ENCODE measurements at regions not wholly inside any gene's neighbourhood (a gene's known extent, or its start where the extent isn't known, plus 50 kb on each side); places are given as distances from the start of the nearest gene placed in this dataset.

DNA sequence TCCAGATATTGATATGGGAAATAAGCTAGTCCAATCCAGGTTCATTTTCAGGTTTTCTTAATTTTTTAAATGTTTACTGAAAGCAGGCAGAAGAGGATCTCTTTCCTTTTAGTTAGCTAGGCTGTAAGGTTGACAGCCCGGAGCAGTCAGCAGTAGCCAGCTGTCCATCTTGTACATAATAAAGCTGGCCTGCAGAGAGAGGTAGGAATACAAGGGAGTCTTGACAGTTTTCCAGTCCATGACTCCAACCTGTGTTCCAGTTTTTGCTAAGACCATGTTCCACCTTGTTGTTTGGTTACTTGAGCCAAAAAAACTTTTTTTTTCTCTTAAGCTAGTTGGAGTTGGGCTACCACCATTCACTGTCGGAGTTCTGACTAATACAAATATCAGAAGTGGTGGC, 402.7 kb upstream of the TEX13C start:
- no peak overlapping the region for H3K4me3 ChIP-seq (ENCODE audit: extremely low read depth in 1 of 4, insufficient read depth in 2 of 4, low read depth in 3 of 4, low read length in 4 of 4)
- H3K4me2 ChIP-seq (ENCODE audit: insufficient read depth in 1 of 2, low read depth in 2 of 2, low read length in 2 of 2) = no peak overlapping the region
- H3K9ac ChIP-seq (replicated peaks in 1 of 4; ENCODE audit: extremely low read depth in 1 of 4, low read depth in 3 of 4, low read length in 3 of 4) = no peak overlapping the region
- DNase-seq (ENCODE audit: low read depth in 1 of 2, low spot score in 2 of 2) (no peak), FAIRE-seq (no peak)
- H3K79me1 ChIP-seq (ENCODE audit: low read depth, low read length) = no peaks in the 10 kb centered on the region
- no peak overlapping the region for H4K8ac ChIP-seq (ENCODE audit: extremely low read depth, insufficient read depth, low read length)
- no peak overlapping the region for H2BK12ac ChIP-seq (ENCODE audit: low read depth, low read length)
- 90% methylated on average over 2 of the region's 2 CpGs; no CpG with 5 or more reads in 1 of the 2 experiments for WGBS, 2 experiments (ENCODE audit: extremely low coverage in 1 of 2, insufficient coverage in 1 of 2, insufficient read length in 1 of 2, insufficient replicate concordance in 2 of 2, low coverage in 1 of 2, low lambda C conversion rate in 2 of 2, missing lambda C conversion rate in 1 of 2)
- no peak overlapping the region for H2BK15ac ChIP-seq (ENCODE audit: low read length)
- no peaks in the 10 kb centered on the region for H3K9me3 ChIP-seq (ENCODE audit: insufficient read depth in 2 of 2, low read depth in 1 of 2, low read length in 1 of 2)
- H3K79me2 ChIP-seq (ENCODE audit: control insufficient read depth in 1 of 2, insufficient read depth in 2 of 2, low read length in 2 of 2) = no peaks in the 10 kb centered on the region
- no peak overlapping the region for H2BK20ac ChIP-seq (ENCODE audit: low read length)
- H3K18ac ChIP-seq (ENCODE audit: extremely low read depth, low read length) = no peak overlapping the region
- H3K4me1 ChIP-seq (replicated peaks in 1 of 4; ENCODE audit: control insufficient read depth in 3 of 4, insufficient read depth in 4 of 4, low read length in 3 of 4) = no peaks in the 10 kb centered on the region
- no peak overlapping the region for H3K4ac ChIP-seq (replicated peaks; ENCODE audit: insufficient read length, low read depth, low read length)
- CTCF ChIA-PET (ENCODE audit: partially characterized antibody) = no interaction called here
- H3K36me3 ChIP-seq (ENCODE audit: control insufficient read depth in 2 of 4, insufficient read depth in 4 of 4, low read length in 3 of 4) = no peaks in the 10 kb centered on the region
- no peaks in the 10 kb centered on the region for H4K20me1 ChIP-seq (replicated peaks in 1 of 2; ENCODE audit: control insufficient read depth in 1 of 2, insufficient read depth in 2 of 2, low read length in 2 of 2)
- H2BK5ac ChIP-seq (ENCODE audit: low read depth, low read length) = no peak overlapping the region
- no peak overlapping the region for H2AFZ ChIP-seq (ENCODE audit: low read length)
- no peaks in the 10 kb centered on the region for H3K23me2 ChIP-seq (ENCODE audit: low read depth, low read length)
- no peak for TF ChIP-seq KDM4A (IDR thresholded peaks at IDR 0.05; ENCODE audit: low read depth, low read length, severe bottlenecking)
- TF ChIP-seq BACH1 (IDR thresholded peaks at IDR 0.05; ENCODE audit: low read length) = no peak
- TF ChIP-seq MAFK (IDR thresholded peaks at IDR 0.05; ENCODE audit: low read depth, low read length) = no peak
- no peak for TF ChIP-seq USF2 (IDR thresholded peaks at IDR 0.05; ENCODE audit: low read length)
- TF ChIP-seq, protein P1, sequence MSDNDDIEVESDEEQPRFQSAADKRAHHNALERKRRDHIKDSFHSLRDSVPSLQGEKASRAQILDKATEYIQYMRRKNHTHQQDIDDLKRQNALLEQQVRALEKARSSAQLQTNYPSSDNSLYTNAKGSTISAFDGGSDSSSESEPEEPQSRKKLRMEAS (IDR thresholded peaks at IDR 0.05) = no peak
- no peak for TF ChIP-seq TAF1 (IDR thresholded peaks at IDR 0.05; ENCODE audit: low read depth, low read length)
- TF ChIP-seq GTF2F1 (IDR thresholded peaks at IDR 0.05; ENCODE audit: borderline replicate concordance, low read depth, low read length) = no peak
- POLR2A ChIA-PET (ENCODE audit: partially characterized antibody) = no interaction called here
- no peak overlapping the region for H3K27ac ChIP-seq (ENCODE audit: low read depth, low read length)
- no peak overlapping the region for H2AK5ac ChIP-seq (ENCODE audit: low read depth, low read length)
- H3K27me3 ChIP-seq (replicated peaks in 1 of 4; ENCODE audit: control insufficient read depth in 3 of 4, extremely low read depth in 1 of 4, insufficient read depth in 3 of 4, low read length in 3 of 4) = no peaks in the 10 kb centered on the region
- H3K23ac ChIP-seq (ENCODE audit: insufficient read length) = no peak overlapping the region
- H4K5ac ChIP-seq (ENCODE audit: insufficient read length, low read depth, low read length) = no peak overlapping the region
- no peak overlapping the region for H3K56ac ChIP-seq (replicated peaks; ENCODE audit: insufficient read length, low read depth, low read length)
- H4K91ac ChIP-seq (replicated peaks; ENCODE audit: insufficient read length, low read length) = no peak overlapping the region
- H3K14ac ChIP-seq (ENCODE audit: insufficient read length) = no peak overlapping the region
- no peak overlapping the region for H2BK120ac ChIP-seq (replicated peaks; ENCODE audit: low read depth, low read length)

Data from H1 (cell line).